Breast epithelium (tissue), 3 donors: ENCODE measurements at regions not wholly inside any gene's neighbourhood (a gene's known extent, or its start where the extent isn't known, plus 50 kb on each side); places are given as distances from the start of the nearest gene placed in this dataset.

Experiments
- CTCF ChIP-seq, 3 donors: fragments of 450-650 bp; IDR thresholded peaks; one replicate each; pipeline ENCODE4 v1.5.1; 2016 to 2017; ENCODE audit warnings: antibody characterized with exemption in 3 of 3, mild to moderate bottlenecking in 3 of 3, moderate library complexity in 3 of 3
- POLR2A ChIP-seq: fragments of 450-650 bp; IDR thresholded peaks from one replicate; pipeline ENCODE4 v1.6.1; 2016; ENCODE audit warnings: antibody characterized with exemption, mild to moderate bottlenecking, moderate library complexity
- POLR2AphosphoS5 ChIP-seq, 3 donors: sonication (generic); formaldehyde crosslinking; IDR thresholded peaks; one replicate each; pipeline ENCODE4 v1.6.1; 2017; ENCODE audit warnings: antibody characterized with exemption in 3 of 3

- TF ChIP-seq POLR2AphosphoS5 (IDR thresholded peaks at IDR 0.05) = no peak
- TF ChIP-seq CTCF (IDR thresholded peaks at IDR 0.05) = no peak
- no peak for TF ChIP-seq POLR2A
These were observed 701.9 kb upstream of the RAB6C start for GRCh38 chr2:129277585-129277981.
